ENCODE measurements at regions not wholly inside any gene's neighbourhood (a gene's known extent, or its start where the extent isn't known, plus 50 kb on each side); places are given as distances from the start of the nearest gene placed in this dataset.

- TF ChIP-seq POLR2A (IDR thresholded peaks at IDR 0.05) (no peak), CTCF (IDR thresholded peaks at IDR 0.05) (no peak)
These were observed 84.4 kb upstream of the HS6ST1 start for GRCh38 chr2:128402911-128403670.

Data from right lobe of liver (tissue), 4 donors.